Right ventricle myocardium inferior (tissue), 1 donor: ENCODE measurements at regions not wholly inside any gene's neighbourhood (a gene's known extent, or its start where the extent isn't known, plus 50 kb on each side); places are given as distances from the start of the nearest gene placed in this dataset.
A peak's percentile ranks its signal among the peaks of the same experiment; 100 is the strongest.
"Not testable (repeated sequence)": the region's sequence is repeated elsewhere in the genome, so short reads cannot be mapped to it uniquely, and the experiment has no call there.

Source experiments
- ATAC-seq: fragments of 200-7000 bp; cut with Tn5 transposase; one replicate; pipeline ENCODE4 v1.9.1; 2020; ENCODE audit warnings: mild to moderate bottlenecking, moderate library complexity
- DNase-seq: peaks from one replicate; pipeline ENCODE4 v3.0.0; 2021; ENCODE audit errors: missing footprints
- intact Hi-C: fragments of 100-400 bp; cut with DNase I; formaldehyde crosslinking; loops from one replicate; pipeline ENCODE4 v1.11.0; 2022
- donor health status: DM: no; HTN: yes; CAD: no; lungs with severe emphysema.

DNA sequence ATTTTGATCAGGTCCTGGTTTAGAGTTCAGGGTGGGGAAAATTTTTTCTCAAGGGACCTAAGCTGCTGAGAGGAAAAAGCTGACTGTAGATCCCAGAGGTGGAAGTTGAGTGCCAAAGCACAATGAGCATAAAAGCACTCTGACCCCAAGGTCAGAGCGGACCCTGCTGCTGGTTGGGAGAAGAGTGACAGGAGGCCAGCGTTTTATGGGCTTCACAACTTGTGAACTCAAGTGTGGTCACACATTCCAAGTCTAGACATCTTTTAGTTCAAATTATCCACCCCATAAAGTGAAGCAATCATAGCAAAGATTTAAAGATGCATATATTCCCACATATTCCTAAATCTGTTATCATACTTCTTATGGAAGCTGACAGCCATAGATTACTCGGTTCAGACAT is 220.3 kb downstream of the CHIC2 start:
- ATAC-seq, result peak; percentile 50
- DNase-seq, result no peak
- intact Hi-C loops, result no loop called here

DNA sequence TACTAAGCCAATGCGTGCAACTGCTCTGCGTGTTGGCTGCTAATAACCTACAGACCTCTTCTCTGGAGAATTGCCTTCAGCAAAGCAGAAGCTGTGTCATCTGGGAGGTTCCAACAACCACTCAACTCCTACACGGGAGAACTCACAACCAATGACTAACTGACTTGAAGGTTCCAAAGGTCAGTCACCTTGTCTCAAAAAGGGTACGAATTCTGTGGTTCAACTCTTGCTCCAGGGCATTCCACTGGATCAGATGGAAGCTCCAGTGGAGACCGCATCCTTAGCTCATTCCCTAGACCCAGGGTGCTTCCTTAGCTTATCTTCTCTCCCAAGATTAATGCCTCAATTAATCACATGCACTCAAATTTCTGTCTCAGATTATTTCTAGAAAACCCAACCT is 222.7 kb downstream of the CHIC2 start:
- ATAC-seq (no peak), DNase-seq (no peak)
- intact Hi-C loops, result no loop called here

DNA sequence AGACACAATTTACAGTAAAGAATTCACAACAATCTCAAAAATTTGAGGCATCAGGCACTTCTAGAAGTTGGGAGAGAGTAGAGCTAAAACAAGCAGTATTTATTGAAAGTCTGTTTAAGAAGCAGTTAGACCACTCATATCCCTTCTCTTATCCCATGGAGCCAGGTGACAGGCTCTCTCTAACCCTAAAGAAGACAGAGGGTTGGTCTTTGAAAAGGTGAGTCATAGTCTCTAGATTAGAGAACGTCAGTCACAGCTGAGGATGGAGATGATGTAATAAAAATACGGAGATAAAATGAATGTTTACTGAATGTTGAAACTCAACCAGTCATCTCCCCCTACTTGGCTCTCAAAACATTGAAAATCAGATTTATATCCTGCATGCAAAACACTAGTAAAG is 223.8 kb downstream of the CHIC2 start:
- DNase-seq (no peak), ATAC-seq (no peak)
- intact Hi-C loops, result no loop called here

DNA sequence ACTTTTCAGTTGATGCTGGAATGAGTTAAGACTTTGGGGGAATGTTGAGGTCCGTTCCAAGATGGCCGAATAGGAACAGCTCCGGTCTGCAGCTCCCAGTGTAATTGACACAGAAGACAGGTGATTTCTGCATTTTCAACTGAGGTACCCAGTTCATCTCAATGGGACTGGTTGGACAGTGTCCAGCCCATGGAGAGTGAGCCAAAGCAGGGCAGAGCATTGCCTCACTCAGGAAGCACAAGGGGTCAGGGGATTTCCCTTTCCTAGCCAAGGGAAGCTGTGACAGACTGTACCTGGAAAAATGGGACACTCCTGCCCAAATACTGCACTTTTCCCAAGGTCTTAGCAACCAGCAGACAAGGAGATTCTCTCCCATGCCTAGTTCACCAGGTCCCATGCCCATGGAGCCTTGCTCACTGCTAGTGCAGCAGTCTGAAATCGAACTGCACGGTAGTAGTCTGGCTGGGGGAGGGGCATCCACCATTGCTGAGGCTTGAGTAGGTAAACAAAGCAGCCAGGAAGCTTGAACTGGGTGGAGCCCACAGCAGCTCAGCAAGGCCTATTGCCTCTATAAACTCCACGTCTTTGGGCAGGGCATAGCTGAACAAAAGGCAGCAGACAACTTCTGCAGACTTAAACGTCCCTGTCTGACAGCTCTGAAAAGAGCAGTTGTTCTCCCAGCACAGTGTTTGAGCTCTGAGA is 231.0 kb downstream of the CHIC2 start:
- intact Hi-C loops, DNase-seq, ATAC-seq: not testable (repeated sequence)

DNA sequence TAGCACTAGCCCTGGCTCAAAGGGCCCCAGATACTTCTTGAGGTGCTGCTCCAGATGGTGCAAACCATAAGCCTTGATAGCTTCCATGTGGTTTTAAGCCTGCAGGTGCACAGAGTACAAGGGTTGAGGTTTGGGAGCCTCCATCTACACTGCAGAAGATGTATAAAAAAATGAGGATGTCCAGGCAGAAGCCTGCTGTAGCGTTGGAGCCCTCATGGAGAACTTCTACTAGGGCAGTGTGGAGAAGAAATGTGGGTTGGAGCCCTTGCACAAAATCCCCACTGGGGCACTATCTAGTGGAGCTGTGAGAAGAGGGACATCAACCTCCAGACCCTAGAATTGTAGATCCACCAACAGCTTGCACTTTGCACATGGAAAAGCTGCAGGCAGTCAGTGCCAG is 231.9 kb downstream of the CHIC2 start:
- intact Hi-C loops, result no loop called here
- ATAC-seq (no peak), DNase-seq (no peak)

DNA sequence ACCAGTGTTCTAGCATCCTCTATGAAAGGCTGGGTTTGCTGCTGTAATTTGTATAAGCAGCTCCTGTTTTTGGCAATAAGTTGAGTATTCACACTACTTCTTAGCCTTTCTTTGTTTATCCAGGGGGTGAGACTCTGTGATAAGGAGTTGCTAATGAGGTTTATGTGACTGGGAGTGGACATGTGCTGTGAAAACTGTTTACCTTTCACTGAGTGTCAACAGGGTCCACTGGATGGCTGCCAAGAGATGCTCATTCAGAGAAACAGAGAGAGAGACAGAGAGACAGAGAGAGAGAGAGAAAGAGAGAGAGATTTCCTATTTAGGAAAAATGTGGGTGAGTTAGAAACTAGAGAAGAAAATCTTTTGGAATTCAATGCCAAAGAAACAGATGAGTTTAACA is 233.9 kb downstream of the CHIC2 start:
- ATAC-seq (no peak), DNase-seq (no peak)
- intact Hi-C loops, result no loop called here

DNA sequence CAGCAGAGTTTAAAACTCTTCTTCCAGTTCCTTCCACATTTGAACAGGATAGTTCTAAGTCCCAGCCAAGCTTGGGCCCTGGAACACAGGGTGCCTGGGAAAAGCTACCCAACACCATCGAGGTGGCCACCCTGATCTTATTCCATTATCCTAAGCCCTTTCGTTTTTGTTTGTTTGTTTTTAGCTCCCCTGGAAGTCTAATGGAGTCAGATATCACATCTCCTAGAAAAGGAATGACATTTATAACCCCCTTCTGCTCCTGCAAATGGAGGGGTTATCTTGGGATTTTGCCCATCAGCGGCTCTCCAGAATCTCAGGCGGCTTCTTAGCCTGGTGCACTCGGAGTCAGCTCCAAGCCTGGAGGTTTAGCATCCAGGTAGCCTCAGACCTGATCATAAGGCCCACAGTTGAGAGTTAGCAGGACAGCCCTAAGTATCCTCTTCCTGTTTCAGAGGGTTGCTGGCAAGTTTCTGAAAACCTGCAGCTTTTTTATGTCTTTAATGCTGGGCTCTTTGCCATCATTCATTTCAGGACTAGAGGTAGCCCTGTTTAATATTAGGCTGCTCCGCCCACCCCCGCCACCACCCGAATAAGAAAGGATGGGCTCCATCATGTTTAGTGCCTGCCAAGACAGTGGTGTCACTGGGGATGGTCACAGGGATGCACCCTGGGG is 230.0 kb upstream of the LNX1 start:
- no peak for ATAC-seq
- DNase-seq, result no peak
- intact Hi-C loops, result no loop called here

DNA sequence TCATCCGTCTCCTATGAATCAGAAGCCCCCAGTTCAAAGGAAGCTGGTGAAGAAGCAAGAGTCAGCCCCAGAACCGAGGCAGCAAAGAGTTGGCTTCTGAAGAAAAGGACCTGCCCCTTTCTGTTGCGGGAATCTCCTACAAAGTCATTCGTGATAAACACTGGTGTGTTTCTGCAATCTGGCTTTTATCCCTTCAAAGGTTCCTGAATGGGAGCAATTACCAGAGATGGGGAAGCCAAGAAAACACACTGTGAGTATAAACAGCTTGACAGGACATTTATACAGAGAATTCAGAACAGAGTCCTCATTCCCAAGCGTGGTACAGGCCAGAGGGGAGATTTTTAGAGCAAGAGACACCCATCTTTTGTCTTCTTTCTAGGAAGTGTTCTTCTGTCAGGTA is 226.8 kb upstream of the LNX1 start:
- ATAC-seq (no peak), DNase-seq (no peak)
- intact Hi-C loops, result no loop called here

DNA sequence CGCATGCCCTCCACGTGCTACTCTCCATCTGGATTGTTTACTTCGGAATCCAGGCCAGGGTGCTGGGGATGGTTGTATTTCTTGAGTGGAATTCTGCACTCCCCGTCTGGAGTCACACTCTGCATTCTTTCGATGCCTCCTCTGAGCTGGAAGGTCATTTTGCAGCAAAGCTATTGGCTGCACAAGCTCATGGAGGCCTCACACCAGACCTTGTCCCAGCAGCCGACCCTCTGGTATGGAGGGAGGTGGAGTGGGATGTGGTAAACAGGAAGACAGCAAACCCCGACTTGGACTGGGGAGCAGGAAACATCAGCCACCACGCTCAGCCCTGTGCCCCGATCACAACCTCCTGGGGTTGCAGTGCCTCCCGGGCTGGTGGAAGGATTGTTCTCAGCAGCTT is 225.3 kb upstream of the LNX1 start:
- ATAC-seq, result no peak
- intact Hi-C loops, result no loop called here

DNA sequence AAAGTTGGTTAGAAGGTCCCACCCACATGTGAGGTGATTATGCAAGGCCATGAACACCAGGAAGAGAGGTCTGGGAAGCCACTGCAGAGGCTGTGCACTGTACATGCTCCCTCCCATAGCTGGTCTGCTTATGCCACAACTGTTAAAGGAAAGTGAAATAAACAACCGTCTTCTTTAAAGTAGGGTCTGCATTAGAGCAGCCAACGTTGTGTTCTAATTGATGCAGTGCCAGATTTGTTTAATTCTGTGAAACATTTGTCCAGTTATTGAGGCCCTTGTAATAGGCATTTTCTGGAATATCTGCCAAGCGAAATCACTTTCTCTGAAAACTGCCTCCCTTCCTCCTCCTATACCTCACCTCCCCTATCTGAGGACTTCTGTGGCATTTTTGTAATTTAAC is 224.0 kb upstream of the LNX1 start:
- DNase-seq (no peak), ATAC-seq (no peak)
- intact Hi-C loops, result no loop called here

More for the DNA sequence above, 225.3 kb upstream of the LNX1 start:
- DNase-seq, result no peak

DNA sequence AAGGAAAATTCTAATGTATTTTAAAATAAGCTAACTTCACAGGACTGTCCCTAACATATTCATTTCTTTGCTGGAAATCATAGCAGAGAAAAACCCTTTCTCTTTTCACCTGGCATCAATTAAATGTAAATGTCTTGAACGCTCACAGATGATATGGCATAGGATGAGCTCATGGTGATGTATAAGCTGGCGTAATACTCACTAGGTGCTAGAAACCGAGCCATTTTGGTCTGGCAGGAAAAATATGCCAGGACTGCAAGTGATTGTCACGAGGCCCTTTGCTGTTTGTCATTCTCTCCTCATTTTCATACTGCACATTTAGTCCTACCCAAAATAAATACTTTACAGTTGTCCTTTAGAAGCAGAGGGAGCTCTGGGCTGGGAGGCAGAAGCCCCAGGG is 222.7 kb upstream of the LNX1 start:
- no peak for DNase-seq
- ATAC-seq, result no peak
- intact Hi-C loops, result no loop called here

DNA sequence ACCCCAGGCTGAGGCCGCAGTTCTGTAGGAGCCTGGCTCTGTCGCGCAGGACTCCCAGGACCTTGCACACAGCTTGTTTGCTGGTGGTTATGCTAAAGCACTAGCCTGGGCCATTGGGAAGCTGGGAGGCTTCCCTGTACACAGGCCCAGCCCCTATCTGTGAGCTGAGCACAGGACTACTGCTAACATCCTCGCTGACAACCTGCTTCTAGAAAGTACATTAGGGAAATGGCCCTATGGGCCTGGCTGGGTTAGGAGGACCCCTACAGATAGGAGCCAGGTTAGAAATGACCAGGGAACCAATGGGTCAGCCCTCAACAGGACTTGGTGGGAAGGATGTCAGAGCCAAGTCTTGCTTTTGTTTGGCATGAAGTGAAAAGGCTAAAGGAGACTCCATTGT is 219.4 kb upstream of the LNX1 start:
- ATAC-seq (no peak), DNase-seq (no peak)
- intact Hi-C loops, result no loop called here

DNA sequence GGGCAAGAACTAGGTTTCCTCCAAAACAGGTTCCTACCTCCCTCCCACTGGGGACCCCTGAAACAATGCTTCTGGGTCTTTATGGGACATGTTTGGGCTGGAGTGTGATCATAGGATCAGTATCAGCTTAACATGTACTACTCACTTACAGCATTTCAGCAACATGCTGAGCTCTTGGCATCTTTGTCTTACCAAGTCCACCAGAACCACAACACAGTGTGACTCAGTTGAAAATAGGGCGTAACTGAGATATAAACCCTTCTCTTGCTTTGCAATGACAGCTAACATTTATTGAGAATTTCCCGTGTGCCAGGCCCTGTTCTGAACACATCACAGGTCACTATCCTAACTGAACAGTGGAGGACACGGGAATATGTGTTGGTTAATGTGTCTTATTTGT is 218.5 kb upstream of the LNX1 start:
- no peak for ATAC-seq
- intact Hi-C loops, result no loop called here
- DNase-seq, result no peak

DNA sequence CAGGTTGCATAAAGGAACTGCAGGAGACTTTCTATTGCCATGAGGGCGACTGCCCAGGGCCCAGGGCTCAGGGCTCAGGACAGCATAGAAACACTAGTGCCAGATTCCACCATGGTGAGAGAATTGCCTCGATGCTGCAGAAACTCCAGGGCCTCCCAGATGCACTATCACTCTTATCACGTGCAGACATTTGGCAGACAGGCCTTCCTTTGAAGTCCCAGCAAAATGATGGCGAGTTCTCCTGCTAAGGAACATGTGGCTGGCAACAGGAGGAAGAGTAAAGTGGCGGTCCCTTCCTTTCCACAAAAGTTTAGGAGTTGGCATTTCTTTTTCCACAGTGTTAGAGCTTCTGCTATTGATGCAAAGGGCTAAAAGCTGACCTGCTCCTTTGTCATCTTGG is 214.0 kb upstream of the LNX1 start:
- ATAC-seq, result no peak
- intact Hi-C loops, result no loop called here
- DNase-seq, result no peak

DNA sequence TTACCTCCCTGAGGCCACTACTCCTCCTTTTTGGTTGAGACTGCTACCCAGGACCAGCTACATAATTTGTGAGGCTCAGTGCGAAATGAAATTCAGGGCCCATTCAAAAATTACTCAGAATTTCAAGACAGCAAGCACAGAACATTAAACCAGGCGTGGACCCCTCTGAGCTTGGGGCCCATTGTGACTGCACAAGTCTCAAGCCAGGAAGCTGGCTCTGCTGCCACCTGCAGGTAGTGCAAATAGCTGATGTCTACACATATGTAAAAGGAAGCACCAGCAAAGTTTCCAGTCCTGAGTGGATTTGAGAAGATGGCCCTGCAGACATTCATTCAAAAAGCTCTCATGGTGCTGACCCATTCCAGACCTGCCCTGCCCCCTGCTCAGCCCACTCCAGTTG is 213.4 kb upstream of the LNX1 start:
- ATAC-seq, result peak; percentile 16
- no peak for DNase-seq
- intact Hi-C loops, result no loop called here

DNA sequence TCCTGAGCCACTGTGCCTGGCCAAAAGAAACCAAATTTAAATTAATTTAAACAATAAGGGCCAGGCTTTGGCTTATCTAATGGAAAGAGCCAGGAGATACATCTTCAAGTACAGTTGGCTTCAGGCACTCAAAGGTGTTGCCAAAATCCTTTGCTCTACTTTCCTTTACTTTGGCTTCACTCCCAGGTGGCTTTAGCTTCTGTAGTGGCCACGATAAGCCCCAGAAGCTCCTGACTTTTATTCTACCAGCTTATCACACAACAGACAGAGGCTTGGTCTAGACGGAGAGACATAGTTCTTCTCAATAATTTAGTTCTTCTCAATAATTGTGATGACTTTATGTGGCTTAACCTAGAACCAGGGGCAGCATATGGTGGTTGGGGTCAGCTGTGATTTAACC is 211.2 kb upstream of the LNX1 start:
- peak; percentile 58 for ATAC-seq
- intact Hi-C loops, result no loop called here
- DNase-seq, result no peak

DNA sequence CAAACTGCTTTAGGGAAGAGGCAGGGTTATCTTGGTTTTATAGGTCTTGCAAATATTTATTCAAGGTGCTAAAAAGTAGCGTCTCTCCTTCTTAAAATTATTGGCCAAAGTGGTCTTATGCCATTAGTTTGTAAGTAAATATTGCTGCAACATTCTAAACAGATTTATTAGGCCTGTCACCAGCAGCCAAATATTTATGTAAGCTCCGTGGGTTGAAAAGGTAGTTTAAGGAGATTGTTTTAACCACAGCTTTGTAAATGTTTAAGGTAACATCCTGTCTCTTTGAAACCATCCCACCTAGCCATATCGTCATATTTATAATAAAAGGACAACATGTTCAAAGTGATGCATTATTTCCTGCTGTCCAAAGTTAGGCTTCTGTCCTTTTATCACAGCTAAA is 210.1 kb upstream of the LNX1 start:
- no peak for DNase-seq
- intact Hi-C loops, result no loop called here
- ATAC-seq, result no peak

DNA sequence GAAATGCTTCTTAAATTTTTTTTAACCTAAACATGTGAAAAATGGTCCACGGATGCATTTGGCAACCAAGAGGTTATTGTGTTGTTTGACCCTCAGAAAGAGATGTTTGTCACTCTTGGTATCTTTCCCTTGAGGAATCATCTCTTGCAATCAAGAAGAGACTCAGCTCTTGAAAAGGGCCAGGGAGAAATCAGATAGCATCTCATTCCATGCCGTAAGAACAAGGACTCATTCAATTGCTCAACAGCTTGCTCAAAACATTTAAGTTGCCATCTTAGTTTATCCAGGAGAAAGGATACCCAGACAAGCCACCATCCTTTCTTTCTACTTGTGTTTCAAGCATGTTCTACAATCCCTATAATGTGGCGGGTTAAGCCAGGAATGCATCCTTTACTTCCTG is 209.5 kb upstream of the LNX1 start:
- ATAC-seq (no peak), DNase-seq (no peak)
- intact Hi-C loops, result no loop called here

DNA sequence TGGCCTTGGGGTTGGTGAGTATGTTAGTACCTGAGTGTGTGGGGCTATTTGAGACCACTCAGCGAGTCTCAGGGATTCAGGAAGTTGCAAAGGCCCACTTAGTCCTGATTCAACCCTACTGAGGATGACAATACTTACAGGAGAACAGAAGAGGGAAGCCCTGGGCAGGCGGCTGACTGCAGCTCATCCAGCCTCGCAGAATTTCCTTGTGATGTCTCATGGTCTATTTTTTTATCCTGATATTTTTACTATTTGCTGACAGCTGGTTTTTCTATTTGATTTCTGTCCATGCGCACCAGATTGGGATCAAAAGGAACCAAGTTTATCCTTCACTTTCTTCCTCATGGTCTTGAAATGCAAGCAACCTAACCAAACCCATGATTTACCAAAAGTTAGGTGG is 201.8 kb upstream of the LNX1 start:
- no peak for ATAC-seq
- no peak for DNase-seq
- intact Hi-C loops, result no loop called here

DNA sequence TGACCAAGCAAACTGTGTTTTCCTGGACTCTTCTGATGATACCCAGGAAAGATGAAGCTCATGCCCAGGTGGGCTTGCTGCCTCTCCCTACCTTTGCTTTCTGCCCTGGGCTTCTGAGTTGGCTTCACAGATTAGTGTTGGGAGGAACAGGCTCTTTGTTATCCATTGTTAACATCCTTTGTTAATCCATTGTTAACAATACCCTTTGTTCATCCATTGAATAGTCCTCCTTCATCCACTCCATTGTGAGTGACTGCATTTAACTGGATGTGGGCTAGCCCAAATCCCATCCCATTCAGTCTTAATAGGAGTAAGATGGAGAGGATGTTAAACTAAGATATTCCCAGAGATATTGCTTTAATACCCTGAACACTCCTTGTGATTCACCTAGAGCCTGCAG is 199.0 kb upstream of the LNX1 start:
- intact Hi-C loops, result no loop called here
- ATAC-seq (no peak), DNase-seq (no peak)

DNA sequence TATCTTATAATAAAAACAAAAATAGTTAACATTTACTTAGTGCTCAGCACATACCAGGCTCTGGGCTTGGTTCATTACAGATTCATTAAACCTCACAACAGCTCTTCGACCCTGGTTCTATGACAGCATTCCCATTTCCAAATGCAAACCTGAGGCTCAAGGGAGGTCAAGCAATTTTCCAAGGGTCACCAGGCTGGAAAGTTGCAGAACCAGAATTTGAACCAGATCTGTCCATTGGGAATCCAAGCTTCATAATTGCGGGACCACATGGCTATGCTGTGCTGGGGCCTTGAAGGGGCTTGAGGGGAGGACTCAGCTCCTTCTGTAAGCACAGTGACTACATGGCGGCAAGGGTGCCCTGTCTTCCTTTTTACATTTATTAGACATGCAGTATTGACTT is 197.3 kb upstream of the LNX1 start:
- DNase-seq (no peak), ATAC-seq (no peak)
- intact Hi-C loops, result no loop called here
